ENCODE measurements at regions not wholly inside any gene's neighbourhood (a gene's known extent, or its start where the extent isn't known, plus 50 kb on each side); places are given as distances from the start of the nearest gene placed in this dataset.

DNA sequence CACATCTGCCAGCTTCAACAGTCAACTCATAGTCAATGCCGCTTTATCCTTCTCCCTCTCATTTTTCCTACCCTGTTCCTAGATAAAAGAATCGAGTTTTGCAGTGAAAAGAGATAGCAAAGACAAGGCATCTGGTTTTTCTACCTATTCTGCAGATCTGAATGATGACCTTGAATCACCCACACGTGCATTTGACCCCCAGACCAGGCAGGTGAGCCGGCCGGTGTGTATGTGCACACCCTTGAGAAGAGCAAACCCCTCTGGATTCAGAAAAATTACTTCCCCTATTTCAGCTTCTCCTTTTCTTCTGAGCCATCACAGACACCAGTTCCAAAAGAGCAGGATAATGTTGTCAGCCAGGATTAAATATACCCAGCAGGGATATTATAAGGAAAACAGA is 115.6 kb upstream of the ST6GAL2 start:
- DNase-seq (ENCODE audit: low read depth, low spot score), result no peak
- no peak overlapping the region for H3K27ac ChIP-seq
- no peak for TF ChIP-seq FOXP2 (optimal IDR thresholded peaks at IDR 0.05; ENCODE audit: control extremely low read depth, extremely low read length, insufficient read depth)
- no peak for TF ChIP-seq POLR2AphosphoS5 (IDR thresholded peaks at IDR 0.05; ENCODE audit: borderline replicate concordance, low read depth, low read length)
- TF ChIP-seq EZH2 (IDR thresholded peaks at IDR 0.05), result no peak
- H3K9me3 ChIP-seq (ENCODE audit: low read depth, low read length), result no peaks in the 10 kb centered on the region
- no peak overlapping the region for H3K4me3 ChIP-seq
- H3K9ac ChIP-seq (ENCODE audit: insufficient read length), result no peak overlapping the region
- H3K36me3 ChIP-seq (ENCODE audit: insufficient read depth, low read length), result no peaks in the 10 kb centered on the region

DNA sequence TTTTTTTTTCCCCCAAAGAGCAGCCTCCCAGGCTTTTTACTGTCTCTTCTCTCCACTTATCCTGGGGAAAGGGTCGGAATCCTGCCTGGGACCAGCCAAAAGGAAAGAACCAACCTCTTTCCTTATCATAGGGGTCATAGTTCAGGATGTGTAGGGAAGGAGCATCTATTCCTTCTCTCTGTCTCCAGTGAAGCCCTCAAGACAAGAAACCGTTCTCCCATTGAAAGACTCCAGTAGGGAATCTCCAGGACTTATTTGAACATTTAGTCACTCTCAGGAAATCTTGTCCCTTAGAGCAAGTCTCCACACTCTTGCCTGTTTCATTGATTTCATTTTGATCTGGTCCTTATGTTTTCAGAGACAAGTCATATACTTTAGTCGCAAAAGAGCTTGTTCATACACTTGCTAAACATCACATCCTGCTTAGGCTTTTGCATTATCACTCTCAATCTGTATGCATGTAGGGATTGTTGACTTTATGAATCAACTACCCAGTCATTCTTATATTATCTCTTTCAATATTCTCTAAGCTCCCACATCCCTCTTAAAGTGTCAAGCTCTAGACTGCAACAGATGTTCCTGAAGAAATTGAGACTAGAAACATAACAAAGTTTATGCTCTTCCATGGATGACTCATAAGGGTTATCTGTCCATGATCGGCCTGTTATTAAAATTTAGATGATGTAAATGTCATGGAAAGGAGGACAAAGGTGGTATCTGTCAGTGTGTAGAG is 116.2 kb upstream of the ST6GAL2 start:
- no peak overlapping the region for H3K27ac ChIP-seq
- no peaks in the 10 kb centered on the region for H3K36me3 ChIP-seq (ENCODE audit: insufficient read depth, low read length)
- H3K9me3 ChIP-seq (ENCODE audit: low read depth, low read length), result no peaks in the 10 kb centered on the region
- DNase-seq (ENCODE audit: low read depth, low spot score), result no peak
- no peak overlapping the region for H3K9ac ChIP-seq (ENCODE audit: insufficient read length)
- no peak for TF ChIP-seq EZH2 (IDR thresholded peaks at IDR 0.05)
- no peak for TF ChIP-seq FOXP2 (optimal IDR thresholded peaks at IDR 0.05; ENCODE audit: control extremely low read depth, extremely low read length, insufficient read depth)
- H3K4me3 ChIP-seq, result no peak overlapping the region

DNA sequence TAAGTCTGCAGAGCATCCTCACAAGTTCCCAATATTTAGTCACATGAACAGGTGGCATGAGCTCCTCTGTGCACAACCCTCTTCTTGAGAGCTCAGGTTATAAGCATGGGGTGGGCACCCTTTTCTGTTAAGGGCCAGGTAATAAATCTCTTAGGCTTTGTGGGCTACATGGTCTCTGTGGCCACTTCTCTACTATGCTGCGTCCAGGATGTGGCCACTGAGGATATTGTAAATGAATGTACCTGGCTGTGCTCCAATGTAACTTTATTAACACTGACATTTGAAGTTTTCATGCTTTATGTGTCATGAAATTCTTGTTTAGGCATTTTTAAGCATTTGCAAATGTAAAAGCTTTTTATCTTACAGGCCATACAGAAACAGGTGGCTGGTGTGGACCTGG is 116.8 kb upstream of the ST6GAL2 start:
- DNase-seq (ENCODE audit: low read depth, low spot score), result no peak
- Histone ChIP-seq H3K9me3 (ENCODE audit: low read depth, low read length) (no peaks in the 10 kb centered on the region), H3K9ac (ENCODE audit: insufficient read length) (no peak overlapping the region), H3K27ac (no peak overlapping the region), H3K36me3 (ENCODE audit: insufficient read depth, low read length) (no peaks in the 10 kb centered on the region), H3K4me3 (no peak overlapping the region)
- TF ChIP-seq FOXP2 (optimal IDR thresholded peaks at IDR 0.05; ENCODE audit: control extremely low read depth, extremely low read length, insufficient read depth) (no peak), POLR2AphosphoS5 (IDR thresholded peaks at IDR 0.05; ENCODE audit: borderline replicate concordance, low read depth, low read length) (no peak), EZH2 (IDR thresholded peaks at IDR 0.05) (no peak)

DNA sequence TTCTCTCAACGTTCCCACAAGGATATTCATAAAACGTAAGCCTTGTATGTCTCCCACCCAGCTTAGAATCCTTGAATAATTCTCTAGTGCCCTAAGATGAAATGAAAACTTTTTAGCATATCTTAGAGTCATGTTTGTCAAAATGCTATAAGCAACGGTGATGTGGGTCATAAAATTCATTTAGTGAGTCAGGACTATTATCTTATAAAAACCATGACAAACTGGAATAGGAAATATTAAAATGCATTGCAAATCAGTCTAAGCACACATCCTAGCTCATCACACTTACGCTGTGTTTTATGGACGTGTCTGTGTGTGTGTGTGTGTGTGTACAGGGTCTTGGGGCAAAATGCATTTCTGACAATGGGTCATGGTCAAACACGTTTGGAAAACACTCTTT is 119.9 kb upstream of the ST6GAL2 start:
- no peak overlapping the region for H3K9ac ChIP-seq (ENCODE audit: insufficient read length)
- H3K4me3 ChIP-seq, result no peak overlapping the region
- no peaks in the 10 kb centered on the region for H3K36me3 ChIP-seq (ENCODE audit: insufficient read depth, low read length)
- DNase-seq (ENCODE audit: low read depth, low spot score), result no peak
- H3K9me3 ChIP-seq (ENCODE audit: low read depth, low read length), result no peaks in the 10 kb centered on the region
- no peak overlapping the region for H3K27ac ChIP-seq
- TF ChIP-seq FOXP2 (optimal IDR thresholded peaks at IDR 0.05; ENCODE audit: control extremely low read depth, extremely low read length, insufficient read depth), result no peak
- no peak for TF ChIP-seq POLR2AphosphoS5 (IDR thresholded peaks at IDR 0.05; ENCODE audit: borderline replicate concordance, low read depth, low read length)
- no peak for TF ChIP-seq EZH2 (IDR thresholded peaks at IDR 0.05)

GRCh38 chr2:107006836-107007235 is 120.9 kb upstream of the ST6GAL2 start:
- TF ChIP-seq POLR2AphosphoS5 (IDR thresholded peaks at IDR 0.05; ENCODE audit: borderline replicate concordance, low read depth, low read length), result no peak
- no peak for TF ChIP-seq EZH2 (IDR thresholded peaks at IDR 0.05)
- TF ChIP-seq FOXP2 (optimal IDR thresholded peaks at IDR 0.05; ENCODE audit: control extremely low read depth, extremely low read length, insufficient read depth), result no peak

DNA sequence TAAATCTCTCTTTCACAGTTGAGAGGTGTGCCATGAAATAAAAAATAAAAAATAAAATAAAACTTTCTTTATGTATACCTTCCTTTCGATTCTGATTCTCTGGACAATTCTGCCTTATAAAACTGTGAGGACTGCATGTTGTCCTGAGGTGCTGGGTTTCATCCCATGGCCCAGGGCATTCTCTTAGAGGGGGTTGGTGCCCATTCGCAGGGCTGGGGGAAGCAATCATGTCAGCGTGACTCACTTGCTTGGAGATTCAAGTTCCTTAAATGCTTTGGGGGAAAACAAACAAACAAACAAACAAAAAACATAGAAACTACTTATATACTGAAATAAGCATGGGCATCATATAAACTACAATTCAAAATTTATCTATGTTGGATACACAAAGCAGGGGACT is 122.0 kb upstream of the ST6GAL2 start:
- TF ChIP-seq FOXP2 (optimal IDR thresholded peaks at IDR 0.05; ENCODE audit: control extremely low read depth, extremely low read length, insufficient read depth) (no peak), POLR2AphosphoS5 (IDR thresholded peaks at IDR 0.05; ENCODE audit: borderline replicate concordance, low read depth, low read length) (no peak)
- Histone ChIP-seq H3K4me3 (no peak overlapping the region), H3K36me3 (ENCODE audit: insufficient read depth, low read length) (no peaks in the 10 kb centered on the region), H3K9me3 (ENCODE audit: low read depth, low read length) (no peaks in the 10 kb centered on the region), H3K27ac (no peak overlapping the region), H3K9ac (ENCODE audit: insufficient read length) (no peak overlapping the region)
- DNase-seq (ENCODE audit: low read depth, low spot score), result no peak

More at GRCh38 chr2:107006836-107007235, 120.9 kb upstream of the ST6GAL2 start:
- H3K4me3 ChIP-seq, result no peak overlapping the region
- DNase-seq (ENCODE audit: low read depth, low spot score), result no peak
- H3K9ac ChIP-seq (ENCODE audit: insufficient read length), result no peak overlapping the region
- H3K27ac ChIP-seq, result no peak overlapping the region
- no peaks in the 10 kb centered on the region for H3K9me3 ChIP-seq (ENCODE audit: low read depth, low read length)
- no peaks in the 10 kb centered on the region for H3K36me3 ChIP-seq (ENCODE audit: insufficient read depth, low read length)

DNA sequence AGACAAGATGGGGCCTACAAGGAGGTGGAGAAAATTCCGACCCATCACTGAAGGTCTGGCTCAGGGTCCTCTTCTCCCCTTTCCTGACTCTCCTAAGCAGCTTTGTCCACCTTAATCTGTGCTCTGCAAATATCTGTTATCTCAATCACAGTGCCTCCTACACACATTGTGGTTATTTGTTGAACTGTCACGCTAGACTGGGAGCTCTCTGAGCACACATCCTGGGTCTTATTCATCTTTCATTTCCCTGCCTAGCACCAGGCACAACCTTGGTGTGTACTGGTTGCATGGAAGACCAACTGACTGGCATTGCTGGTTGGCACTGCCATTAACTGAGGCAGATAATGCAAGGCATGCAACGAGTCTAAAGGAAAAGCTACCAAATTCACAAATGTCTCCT is 122.9 kb upstream of the ST6GAL2 start:
- no peak for TF ChIP-seq EZH2 (IDR thresholded peaks at IDR 0.05)
- H3K4me3 ChIP-seq, result no peak overlapping the region
- no peak overlapping the region for H3K27ac ChIP-seq
- no peak overlapping the region for H3K9ac ChIP-seq (ENCODE audit: insufficient read length)
- no peaks in the 10 kb centered on the region for H3K36me3 ChIP-seq (ENCODE audit: insufficient read depth, low read length)
- no peaks in the 10 kb centered on the region for H3K9me3 ChIP-seq (ENCODE audit: low read depth, low read length)
- no peak for DNase-seq (ENCODE audit: low read depth, low spot score)

GRCh38 chr2:107009275-107009674 is 123.3 kb upstream of the ST6GAL2 start:
- no peaks in the 10 kb centered on the region for H3K9me3 ChIP-seq (ENCODE audit: low read depth, low read length)
- H3K9ac ChIP-seq (ENCODE audit: insufficient read length), result no peak overlapping the region
- H3K36me3 ChIP-seq (ENCODE audit: insufficient read depth, low read length), result no peaks in the 10 kb centered on the region
- TF ChIP-seq FOXP2 (optimal IDR thresholded peaks at IDR 0.05; ENCODE audit: control extremely low read depth, extremely low read length, insufficient read depth) (no peak), EZH2 (IDR thresholded peaks at IDR 0.05) (no peak), POLR2AphosphoS5 (IDR thresholded peaks at IDR 0.05; ENCODE audit: borderline replicate concordance, low read depth, low read length) (no peak)
- H3K4me3 ChIP-seq, result no peak overlapping the region
- H3K27ac ChIP-seq, result no peak overlapping the region
- no peak for DNase-seq (ENCODE audit: low read depth, low spot score)

DNA sequence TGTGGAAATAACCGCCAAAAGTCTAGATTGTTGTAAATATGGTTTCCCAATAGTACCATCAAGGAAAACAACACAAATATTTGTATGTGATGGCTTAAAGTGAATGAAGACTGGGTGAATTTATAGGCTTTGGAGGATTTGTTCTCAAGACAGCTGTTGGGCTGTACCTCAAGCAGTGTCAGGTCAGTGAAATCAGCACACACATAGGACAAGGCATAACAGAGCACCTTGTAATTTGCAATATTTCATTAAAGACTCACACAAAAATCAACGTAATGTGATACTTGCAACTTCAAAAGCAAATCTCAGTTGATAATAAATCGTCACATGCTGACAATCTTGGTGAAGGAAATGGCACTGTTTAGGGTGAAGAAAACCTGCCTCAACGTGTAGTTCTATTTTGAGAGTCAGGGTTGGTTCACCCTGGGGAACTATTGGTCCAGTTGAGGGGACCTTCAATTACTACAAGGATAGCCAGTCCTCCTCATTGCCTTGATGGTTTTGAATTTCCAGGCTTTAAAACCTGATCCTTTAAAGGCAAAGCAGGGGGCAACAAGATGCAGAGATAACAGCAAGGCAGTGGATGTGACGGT is 126.8 kb upstream of the ST6GAL2 start:
- Histone ChIP-seq H3K9ac (ENCODE audit: insufficient read length) (no peak overlapping the region), H3K27ac (no peak overlapping the region), H3K4me3 (no peak overlapping the region), H3K9me3 (ENCODE audit: low read depth, low read length) (no peaks in the 10 kb centered on the region), H3K36me3 (ENCODE audit: insufficient read depth, low read length) (no peaks in the 10 kb centered on the region)
- no peak for DNase-seq (ENCODE audit: low read depth, low spot score)
- no peak for TF ChIP-seq POLR2AphosphoS5 (IDR thresholded peaks at IDR 0.05; ENCODE audit: borderline replicate concordance, low read depth, low read length)
- TF ChIP-seq FOXP2 (optimal IDR thresholded peaks at IDR 0.05; ENCODE audit: control extremely low read depth, extremely low read length, insufficient read depth), result no peak
- no peak for TF ChIP-seq EZH2 (IDR thresholded peaks at IDR 0.05)
